Activated naive CD4-positive, alpha-beta T cell treated with anti-CD3 and anti-CD28 coated beads for 36 hours (primary cell): ENCODE measurements at regions not wholly inside any gene's neighbourhood (a gene's known extent, or its start where the extent isn't known, plus 50 kb on each side); places are given as distances from the start of the nearest gene placed in this dataset.

Source experiments
- CTCF ChIA-PET: fragments of 350-600 bp; sonication (Branson Sonifier 250); formaldehyde crosslinking; loops from one replicate; lab custom pipeline; 2021; ENCODE audit warnings: antibody characterized with exemption; lab: Charles Lee
- DNase-seq: peaks from one replicate; pipeline ENCODE4 v3.0.0-alpha.2; 2020
- H3K27ac Mint-ChIP-seq: one replicate; pipeline ENCODE4 v1.8.0; 2021; ENCODE audit warnings: mild to moderate bottlenecking, mixed read lengths
- H3K27me3 Mint-ChIP-seq: one replicate; pipeline ENCODE4 v1.8.0; 2021; ENCODE audit warnings: low read depth, mixed read lengths
- H3K36me3 Mint-ChIP-seq: one replicate; pipeline ENCODE4 v1.8.0; 2021; ENCODE audit warnings: low read depth, mixed read lengths
- H3K4me1 Mint-ChIP-seq: one replicate; pipeline ENCODE4 v1.8.0; 2021; ENCODE audit warnings: low read depth, mixed read lengths
- H3K4me3 Mint-ChIP-seq: one replicate; pipeline ENCODE4 v1.8.0; 2021; ENCODE audit warnings: mild to moderate bottlenecking, moderate library complexity, mixed read lengths
- H3K9me3 Mint-ChIP-seq: one replicate; pipeline ENCODE4 v1.8.0; 2021; ENCODE audit warnings: mixed read lengths
- intact Hi-C: fragments of 100-400 bp; cut with micrococcal nuclease; formaldehyde crosslinking; loops from one replicate; pipeline ENCODE4 v1.15.1; 2023

GRCh38 chr13:60981407-60981806, 434.2 kb downstream of the PCDH20 start:
- Mint-ChIP-seq H3K9me3 (no peaks in the 10 kb centered on the region), H3K4me3 (no peak overlapping the region), H3K36me3 (no peaks in the 10 kb centered on the region), H3K27ac (no peak overlapping the region), H3K4me1 (no peaks in the 10 kb centered on the region), H3K27me3 (no peaks in the 10 kb centered on the region)
- CTCF ChIA-PET: no interaction called here
- no peak for DNase-seq
- intact Hi-C loops: no loop called here

- DNase-seq: no peak
- Mint-ChIP-seq H3K4me1 (no peaks in the 10 kb centered on the region), H3K4me3 (no peak overlapping the region), H3K9me3 (peaks cover under 1% of the 10 kb centered on the region), H3K27me3 (no peaks in the 10 kb centered on the region), H3K27ac (no peak overlapping the region), H3K36me3 (no peaks in the 10 kb centered on the region)
- CTCF ChIA-PET: no interaction called here
- intact Hi-C loops: no loop called here
These were observed 439.3 kb downstream of the PCDH20 start for GRCh38 chr13:60976367-60976766.

GRCh38 chr13:60974296-60974695, 441.4 kb downstream of the PCDH20 start:
- H3K4me3 Mint-ChIP-seq: no peak overlapping the region
- CTCF ChIA-PET: no interaction called here
- H3K36me3 Mint-ChIP-seq: no peaks in the 10 kb centered on the region
- no peaks in the 10 kb centered on the region for H3K27me3 Mint-ChIP-seq
- intact Hi-C loops: no loop called here
- no peak overlapping the region for H3K27ac Mint-ChIP-seq
- no peaks in the 10 kb centered on the region for H3K4me1 Mint-ChIP-seq
- H3K9me3 Mint-ChIP-seq: peaks cover 6% of the 10 kb centered on the region
- DNase-seq: no peak

GRCh38 chr13:60973529-60973928, 442.1 kb downstream of the PCDH20 start:
- CTCF ChIA-PET: no interaction called here
- Mint-ChIP-seq H3K27ac (no peak overlapping the region), H3K27me3 (no peaks in the 10 kb centered on the region), H3K4me3 (no peak overlapping the region), H3K36me3 (no peaks in the 10 kb centered on the region), H3K4me1 (no peaks in the 10 kb centered on the region), H3K9me3 (peaks cover 6% of the 10 kb centered on the region)
- DNase-seq: no peak
- intact Hi-C loops: no loop called here

GRCh38 chr13:60970736-60971135, 444.9 kb downstream of the PCDH20 start:
- CTCF ChIA-PET: interaction anchor here (0.7 kb wide), 1 partner anchor 299 kb away, joined by 3 read pairs; no protein-coding TSS in a partner anchor
- Mint-ChIP-seq H3K36me3 (no peaks in the 10 kb centered on the region), H3K27ac (no peak overlapping the region), H3K9me3 (peaks cover 6% of the 10 kb centered on the region), H3K4me3 (no peak overlapping the region), H3K27me3 (no peaks in the 10 kb centered on the region), H3K4me1 (no peaks in the 10 kb centered on the region)
- no peak for DNase-seq
- intact Hi-C loops: no loop called here

GRCh38 chr13:60969656-60970055, 446.0 kb downstream of the PCDH20 start:
- DNase-seq: no peak
- H3K4me1 Mint-ChIP-seq: no peaks in the 10 kb centered on the region
- CTCF ChIA-PET: interaction anchor here (0.6 kb wide), 1 partner anchor 231 kb away, joined by 3 read pairs; no protein-coding TSS in a partner anchor
- no peak overlapping the region for H3K27ac Mint-ChIP-seq
- intact Hi-C loops: no loop called here
- peaks cover 6% of the 10 kb centered on the region for H3K9me3 Mint-ChIP-seq
- H3K36me3 Mint-ChIP-seq: no peaks in the 10 kb centered on the region
- H3K27me3 Mint-ChIP-seq: no peaks in the 10 kb centered on the region
- no peak overlapping the region for H3K4me3 Mint-ChIP-seq

- Mint-ChIP-seq H3K27ac (no peak overlapping the region), H3K36me3 (no peaks in the 10 kb centered on the region), H3K9me3 (peaks cover 2% of the 10 kb centered on the region), H3K27me3 (no peaks in the 10 kb centered on the region), H3K4me1 (no peaks in the 10 kb centered on the region), H3K4me3 (no peak overlapping the region)
- intact Hi-C loops: no loop called here
- CTCF ChIA-PET: no interaction called here
- no peak for DNase-seq
These were observed 456.2 kb downstream of the PCDH20 start for GRCh38 chr13:60959427-60959826.

GRCh38 chr13:60957816-60958215, 457.8 kb downstream of the PCDH20 start:
- intact Hi-C loops: no loop called here
- Mint-ChIP-seq H3K9me3 (peaks cover 2% of the 10 kb centered on the region), H3K4me3 (no peak overlapping the region), H3K36me3 (no peaks in the 10 kb centered on the region), H3K27me3 (no peaks in the 10 kb centered on the region), H3K27ac (no peak overlapping the region), H3K4me1 (no peaks in the 10 kb centered on the region)
- no peak for DNase-seq
- CTCF ChIA-PET: no interaction called here

GRCh38 chr13:60945396-60945795, 470.3 kb downstream of the PCDH20 start:
- Mint-ChIP-seq H3K36me3 (no peaks in the 10 kb centered on the region), H3K27me3 (no peaks in the 10 kb centered on the region), H3K4me1 (no peaks in the 10 kb centered on the region), H3K4me3 (no peak overlapping the region), H3K9me3 (peaks cover 10% of the 10 kb centered on the region), H3K27ac (no peak overlapping the region)
- CTCF ChIA-PET: no interaction called here
- no peak for DNase-seq
- intact Hi-C loops: no loop called here

- Mint-ChIP-seq H3K4me1 (no peaks in the 10 kb centered on the region), H3K27ac (no peak overlapping the region), H3K4me3 (no peak overlapping the region), H3K9me3 (peaks cover 10% of the 10 kb centered on the region), H3K36me3 (no peaks in the 10 kb centered on the region), H3K27me3 (no peaks in the 10 kb centered on the region)
- intact Hi-C loops: no loop called here
- DNase-seq: no peak
- CTCF ChIA-PET: no interaction called here
These were observed 470.8 kb downstream of the PCDH20 start for GRCh38 chr13:60944863-60945262.

- CTCF ChIA-PET: no interaction called here
- intact Hi-C loops: no loop called here
- Mint-ChIP-seq H3K9me3 (peaks cover 10% of the 10 kb centered on the region), H3K4me1 (no peaks in the 10 kb centered on the region), H3K4me3 (no peak overlapping the region), H3K27me3 (no peaks in the 10 kb centered on the region), H3K36me3 (no peaks in the 10 kb centered on the region), H3K27ac (no peak overlapping the region)
- no peak for DNase-seq
These were observed 471.6 kb downstream of the PCDH20 start for GRCh38 chr13:60944016-60944415.

- Mint-ChIP-seq H3K36me3 (no peaks in the 10 kb centered on the region), H3K27me3 (no peaks in the 10 kb centered on the region), H3K4me3 (no peak overlapping the region), H3K4me1 (no peaks in the 10 kb centered on the region), H3K27ac (no peak overlapping the region), H3K9me3 (no peaks in the 10 kb centered on the region)
- CTCF ChIA-PET: no interaction called here
- no peak for DNase-seq
- intact Hi-C loops: no loop called here
These were observed 479.4 kb downstream of the PCDH20 start for GRCh38 chr13:60936281-60936680.

- Mint-ChIP-seq H3K4me1 (no peaks in the 10 kb centered on the region), H3K27ac (no peak overlapping the region), H3K4me3 (no peak overlapping the region), H3K36me3 (no peaks in the 10 kb centered on the region), H3K27me3 (no peaks in the 10 kb centered on the region), H3K9me3 (no peaks in the 10 kb centered on the region)
- intact Hi-C loops: no loop called here
- CTCF ChIA-PET: no interaction called here
- no peak for DNase-seq
These were observed 482.0 kb downstream of the PCDH20 start for GRCh38 chr13:60933638-60934037.
